Testis (tissue), 2 donors: ENCODE measurements at regions not wholly inside any gene's neighbourhood (a gene's known extent, or its start where the extent isn't known, plus 50 kb on each side); places are given as distances from the start of the nearest gene placed in this dataset.

ENCODE experiments used
- CTCF ChIP-seq, 3 experiments: fragments of 450-650 bp in 2 of 3; fragments of 200-600 bp in 1 of 3; sonication (generic) in 1 of 3; IDR thresholded peaks; one replicate each; pipeline ENCODE4 v1.5.1; 2016 to 2019; ENCODE audit warnings: antibody characterized with exemption in 3 of 3, mild to moderate bottlenecking in 2 of 3, moderate library complexity in 1 of 3
- POLR2A ChIP-seq: fragments of 450-650 bp; IDR thresholded peaks from one replicate; pipeline ENCODE4 v1.6.1; 2017; ENCODE audit warnings: antibody characterized with exemption, mild to moderate bottlenecking, moderate library complexity

GRCh38 chr3:159018341-159018740 is 216.5 kb downstream of the MFSD1 start:
- TF ChIP-seq CTCF (IDR thresholded peaks at IDR 0.05) (no peak), POLR2A (no peak)
